ENCODE measurements at regions not wholly inside any gene's neighbourhood (a gene's known extent, or its start where the extent isn't known, plus 50 kb on each side); places are given as distances from the start of the nearest gene placed in this dataset.
A peak's percentile ranks its signal among the peaks of the same experiment; 100 is the strongest.

- intact Hi-C loops (cut with DNase I) = no loop called here
- no peaks in the 10 kb centered on the region for H3K4me1 ChIP-seq (replicated peaks in 1 of 2)
- H3K9me3 ChIP-seq (replicated peaks in 1 of 3) = no peaks in the 10 kb centered on the region
- peak overlapping the region in 2 of 5 donors; percentile 68 to 80 for H3K27ac ChIP-seq
- DNase-seq = no peak
- H3K4me3 ChIP-seq = no peak overlapping the region
- H3K36me3 ChIP-seq (replicated peaks in 1 of 2) = no peaks in the 10 kb centered on the region
- no peak for TF ChIP-seq POLR2A (IDR thresholded peaks at IDR 0.05)
- TF ChIP-seq, protein P1, sequence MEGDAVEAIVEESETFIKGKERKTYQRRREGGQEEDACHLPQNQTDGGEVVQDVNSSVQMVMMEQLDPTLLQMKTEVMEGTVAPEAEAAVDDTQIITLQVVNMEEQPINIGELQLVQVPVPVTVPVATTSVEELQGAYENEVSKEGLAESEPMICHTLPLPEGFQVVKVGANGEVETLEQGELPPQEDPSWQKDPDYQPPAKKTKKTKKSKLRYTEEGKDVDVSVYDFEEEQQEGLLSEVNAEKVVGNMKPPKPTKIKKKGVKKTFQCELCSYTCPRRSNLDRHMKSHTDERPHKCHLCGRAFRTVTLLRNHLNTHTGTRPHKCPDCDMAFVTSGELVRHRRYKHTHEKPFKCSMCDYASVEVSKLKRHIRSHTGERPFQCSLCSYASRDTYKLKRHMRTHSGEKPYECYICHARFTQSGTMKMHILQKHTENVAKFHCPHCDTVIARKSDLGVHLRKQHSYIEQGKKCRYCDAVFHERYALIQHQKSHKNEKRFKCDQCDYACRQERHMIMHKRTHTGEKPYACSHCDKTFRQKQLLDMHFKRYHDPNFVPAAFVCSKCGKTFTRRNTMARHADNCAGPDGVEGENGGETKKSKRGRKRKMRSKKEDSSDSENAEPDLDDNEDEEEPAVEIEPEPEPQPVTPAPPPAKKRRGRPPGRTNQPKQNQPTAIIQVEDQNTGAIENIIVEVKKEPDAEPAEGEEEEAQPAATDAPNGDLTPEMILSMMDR (IDR thresholded peaks at IDR 0.05) = no peak
- H3K27me3 ChIP-seq = no peaks in the 10 kb centered on the region
- WGBS, 4 donors = 95 to 100% (median 99%) methylated on average over 3 of the region's 3 CpGs
These were observed 543.3 kb upstream of the ID2 start for GRCh38 chr2:8138525-8138922.

DNA sequence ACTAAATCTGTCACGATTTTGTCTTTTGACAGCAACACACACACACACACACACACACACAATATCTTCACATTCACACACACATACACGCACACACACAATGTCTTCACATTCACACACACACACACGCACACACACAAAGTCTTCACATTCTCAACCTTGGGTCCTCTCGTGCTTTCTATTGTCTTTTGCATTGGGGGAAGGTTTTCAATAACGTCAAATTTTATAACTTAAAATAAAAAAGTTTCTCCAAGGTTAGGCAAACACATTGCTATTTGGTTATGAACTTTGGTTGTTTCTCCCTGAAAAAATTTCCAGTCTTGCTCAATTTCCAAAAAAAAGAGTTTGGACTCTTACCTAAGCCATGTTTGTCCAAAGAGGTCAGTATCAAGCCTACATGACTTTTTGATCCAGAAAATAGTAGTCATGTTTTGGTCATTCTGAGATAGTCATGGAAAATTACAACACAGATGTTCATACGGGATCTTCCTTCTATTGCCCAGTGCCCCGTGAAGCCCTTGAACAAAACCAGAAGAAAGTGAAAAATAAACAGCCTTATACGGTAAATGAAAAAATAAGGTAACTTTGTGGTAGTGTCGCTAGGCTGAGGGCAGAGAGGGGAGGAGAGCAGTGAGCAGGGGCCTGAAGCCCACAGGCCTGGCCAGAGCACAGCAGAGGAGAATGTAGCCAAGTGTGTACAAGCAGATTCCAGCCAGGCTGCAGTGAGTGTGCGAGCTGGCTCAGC, 542.8 kb upstream of the ID2 start:
- Histone ChIP-seq H3K4me3 (no peak overlapping the region), H3K27ac (peak overlapping the region in 3 of 5 donors; percentile 56 to 80 (median 75)), H3K27me3 (no peaks in the 10 kb centered on the region), H3K9me3 (replicated peaks in 1 of 3) (no peaks in the 10 kb centered on the region), H3K4me1 (replicated peaks in 1 of 2) (no peaks in the 10 kb centered on the region), H3K36me3 (replicated peaks in 1 of 2) (no peaks in the 10 kb centered on the region)
- WGBS, 4 donors = 66 to 74% (median 73%) methylated on average over 10 of the region's 10 CpGs
- no peak for TF ChIP-seq POLR2A (IDR thresholded peaks at IDR 0.05)
- TF ChIP-seq, protein P1 (IDR thresholded peaks at IDR 0.05) = no peak
- intact Hi-C loops (cut with DNase I) = no loop called here
- peak in 2 of 7 donors; percentile 14 to 32 for DNase-seq

DNA sequence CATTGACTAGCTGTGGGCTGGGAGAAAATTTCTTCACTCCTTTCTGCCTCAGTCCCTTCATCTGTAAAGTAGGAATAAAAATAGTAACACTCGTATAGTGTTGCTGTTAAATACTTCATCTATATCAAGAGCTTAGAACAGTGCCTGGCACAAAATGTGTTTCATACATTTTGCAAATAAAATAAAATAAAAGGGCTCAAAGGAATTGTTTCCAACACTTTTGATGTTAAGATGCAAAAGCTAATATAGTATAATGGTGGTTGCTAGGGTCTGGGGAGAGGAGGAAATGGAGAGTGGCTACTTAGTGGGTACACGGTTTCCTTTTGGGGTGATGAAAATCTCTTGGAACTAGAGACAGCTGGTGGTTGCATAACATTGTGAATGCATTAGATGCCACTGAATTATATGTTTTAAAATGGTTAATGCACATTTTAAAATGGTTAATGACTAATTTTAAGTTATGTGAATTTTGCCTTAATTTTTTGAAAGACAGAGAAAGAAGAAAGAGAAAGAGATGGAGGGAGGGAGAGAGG, 542.1 kb upstream of the ID2 start:
- no peak for DNase-seq
- H3K27ac ChIP-seq = peak overlapping the region in 3 of 5 donors; percentile 56 to 80 (median 75)
- intact Hi-C loops (cut with DNase I) = no loop called here
- 74 to 89% (median 86%) methylated on average over 2 of the region's 2 CpGs for whole genome bisulfite sequencing, 4 donors
- H3K4me1 ChIP-seq (replicated peaks in 1 of 2) = no peaks in the 10 kb centered on the region
- no peak overlapping the region for H3K4me3 ChIP-seq
- no peaks in the 10 kb centered on the region for H3K36me3 ChIP-seq (replicated peaks in 1 of 2)
- H3K9me3 ChIP-seq (replicated peaks in 1 of 3) = no peaks in the 10 kb centered on the region
- no peak for TF ChIP-seq POLR2A (IDR thresholded peaks at IDR 0.05)
- TF ChIP-seq, protein P1 (IDR thresholded peaks at IDR 0.05) = no peak
- H3K27me3 ChIP-seq = no peaks in the 10 kb centered on the region

DNA sequence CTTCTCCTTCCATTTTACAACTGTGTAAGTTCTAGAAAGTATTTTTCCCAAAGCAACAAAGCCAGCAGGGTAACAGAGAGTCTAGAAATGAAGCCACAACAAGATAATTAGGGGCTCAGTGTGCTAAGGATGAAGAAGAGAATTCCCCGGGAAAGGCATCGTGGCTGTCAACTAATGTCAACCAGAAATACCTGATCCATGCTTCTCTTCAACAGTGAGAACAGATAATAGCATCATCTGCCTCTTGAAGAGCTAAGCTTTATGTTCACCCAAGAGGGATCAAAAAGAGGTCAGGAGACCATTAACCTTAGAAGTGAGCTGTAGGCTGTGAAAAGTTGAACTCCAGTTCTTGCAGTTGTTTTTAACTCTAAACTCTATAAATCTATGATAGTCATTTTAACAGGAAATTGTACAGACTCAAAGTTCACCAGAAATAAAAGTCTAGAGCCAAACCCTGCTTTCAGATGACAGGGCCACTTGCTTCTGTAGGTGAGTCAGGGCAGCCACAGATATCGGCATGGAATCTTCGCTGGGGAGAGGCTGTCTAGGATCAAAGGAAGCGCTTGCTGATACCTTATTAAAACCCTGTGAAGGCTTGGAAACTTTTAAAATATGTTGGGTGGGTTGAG, 540.7 kb upstream of the ID2 start:
- no peak overlapping the region for H3K27ac ChIP-seq
- DNase-seq = no peak
- H3K36me3 ChIP-seq (replicated peaks in 1 of 2) = no peaks in the 10 kb centered on the region
- TF ChIP-seq, protein P1 (IDR thresholded peaks at IDR 0.05) = no peak
- no peak for TF ChIP-seq POLR2A (IDR thresholded peaks at IDR 0.05)
- H3K27me3 ChIP-seq = no peaks in the 10 kb centered on the region
- no peak overlapping the region for H3K4me3 ChIP-seq
- WGBS, 4 donors = 96 to 99% (median 97%) methylated on average over 5 of the region's 5 CpGs
- no peaks in the 10 kb centered on the region for H3K9me3 ChIP-seq (replicated peaks in 1 of 3)
- intact Hi-C loops (cut with DNase I) = no loop called here
- H3K4me1 ChIP-seq (replicated peaks in 1 of 2) = no peaks in the 10 kb centered on the region

Data from adrenal gland (tissue), 9 donors.